ENCODE measurements at regions not wholly inside any gene's neighbourhood (a gene's known extent, or its start where the extent isn't known, plus 50 kb on each side); places are given as distances from the start of the nearest gene placed in this dataset.

DNA sequence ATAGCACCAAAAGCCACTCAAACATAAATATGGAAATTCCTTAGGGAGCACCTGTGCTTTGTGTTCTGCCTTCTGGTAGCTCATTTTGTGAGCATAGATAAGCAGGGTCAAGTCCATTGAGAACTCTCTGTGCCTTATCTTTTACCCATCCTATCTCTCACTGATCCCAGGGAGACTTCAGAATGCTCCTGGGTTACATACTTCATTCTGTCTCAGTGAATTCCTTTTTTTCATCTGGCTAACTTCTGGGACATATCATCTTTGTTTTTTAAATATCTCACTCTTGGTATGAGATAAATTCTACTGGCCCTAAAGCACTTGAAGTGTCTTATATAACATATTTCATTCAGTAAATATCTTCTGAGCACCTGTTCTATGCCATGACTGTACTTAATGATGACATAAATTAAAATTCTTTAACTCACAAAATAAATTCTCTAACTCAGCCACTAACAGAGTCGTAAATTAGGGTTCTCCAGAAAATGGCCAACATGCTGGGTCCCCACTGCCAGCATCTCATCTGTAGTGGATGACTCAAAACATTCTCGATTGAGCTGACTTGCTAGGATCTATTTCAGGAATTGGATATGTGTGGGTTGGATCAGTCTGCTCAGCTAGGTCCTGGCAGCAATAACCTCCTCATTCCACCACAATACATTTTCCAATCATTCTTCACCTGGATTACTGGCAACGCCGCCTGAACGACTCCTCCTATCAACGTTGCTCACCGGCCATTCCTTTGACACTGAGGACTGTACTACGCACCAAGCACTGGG lies 170.2 kb downstream of the FOXO1 start:
- no TSS peak for BruUV-seq (replicated peaks)
- ChIA-PET POLR2A (interaction anchor here (1.0 to 1.7 kb wide), 2 partner anchors 10 to 12 kb away, joined by 3 to 4 read pairs; no protein-coding TSS in a partner anchor), CTCF (ENCODE audit: unreplicated experiment) (no interaction called here)
- Histone ChIP-seq H3K4me1 (ENCODE audit: insufficient read depth, low read length, poor library complexity, severe bottlenecking) (peaks cover 31% of the 10 kb centered on the region), H3K9me3 (ENCODE audit: low read length) (no peaks in the 10 kb centered on the region), H3K36me3 (ENCODE audit: insufficient read depth, low read length) (no peaks in the 10 kb centered on the region), H3K27ac (ENCODE audit: low read depth, low read length, poor library complexity, severe bottlenecking) (no peak overlapping the region), H3K79me2 (ENCODE audit: insufficient read depth, low read depth, low read length) (no peaks in the 10 kb centered on the region), H3K9me2 (ENCODE audit: insufficient read depth, low read length) (no peaks in the 10 kb centered on the region), H3K4me2 (ENCODE audit: low read length) (no peak overlapping the region), H4K20me1 (ENCODE audit: insufficient read depth, low read length) (no peaks in the 10 kb centered on the region), H3K4me3 (ENCODE audit: low read depth, low read length, poor library complexity, severe bottlenecking) (no peak overlapping the region), H2AFZ (ENCODE audit: low read length) (no peak overlapping the region)
- DNase-seq (ENCODE audit: low spot score): no peak
- TF ChIP-seq EZH2phosphoT487 (IDR thresholded peaks at IDR 0.05; ENCODE audit: borderline replicate concordance, low read depth, low read length): no peak
- TF ChIP-seq, protein P1, sequence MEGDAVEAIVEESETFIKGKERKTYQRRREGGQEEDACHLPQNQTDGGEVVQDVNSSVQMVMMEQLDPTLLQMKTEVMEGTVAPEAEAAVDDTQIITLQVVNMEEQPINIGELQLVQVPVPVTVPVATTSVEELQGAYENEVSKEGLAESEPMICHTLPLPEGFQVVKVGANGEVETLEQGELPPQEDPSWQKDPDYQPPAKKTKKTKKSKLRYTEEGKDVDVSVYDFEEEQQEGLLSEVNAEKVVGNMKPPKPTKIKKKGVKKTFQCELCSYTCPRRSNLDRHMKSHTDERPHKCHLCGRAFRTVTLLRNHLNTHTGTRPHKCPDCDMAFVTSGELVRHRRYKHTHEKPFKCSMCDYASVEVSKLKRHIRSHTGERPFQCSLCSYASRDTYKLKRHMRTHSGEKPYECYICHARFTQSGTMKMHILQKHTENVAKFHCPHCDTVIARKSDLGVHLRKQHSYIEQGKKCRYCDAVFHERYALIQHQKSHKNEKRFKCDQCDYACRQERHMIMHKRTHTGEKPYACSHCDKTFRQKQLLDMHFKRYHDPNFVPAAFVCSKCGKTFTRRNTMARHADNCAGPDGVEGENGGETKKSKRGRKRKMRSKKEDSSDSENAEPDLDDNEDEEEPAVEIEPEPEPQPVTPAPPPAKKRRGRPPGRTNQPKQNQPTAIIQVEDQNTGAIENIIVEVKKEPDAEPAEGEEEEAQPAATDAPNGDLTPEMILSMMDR (conservative IDR thresholded peaks at IDR 0.05; ENCODE audit: low read length): no peak
- intact Hi-C loops (cut with micrococcal nuclease; ENCODE audit: unreplicated experiment): no loop called here

DNA sequence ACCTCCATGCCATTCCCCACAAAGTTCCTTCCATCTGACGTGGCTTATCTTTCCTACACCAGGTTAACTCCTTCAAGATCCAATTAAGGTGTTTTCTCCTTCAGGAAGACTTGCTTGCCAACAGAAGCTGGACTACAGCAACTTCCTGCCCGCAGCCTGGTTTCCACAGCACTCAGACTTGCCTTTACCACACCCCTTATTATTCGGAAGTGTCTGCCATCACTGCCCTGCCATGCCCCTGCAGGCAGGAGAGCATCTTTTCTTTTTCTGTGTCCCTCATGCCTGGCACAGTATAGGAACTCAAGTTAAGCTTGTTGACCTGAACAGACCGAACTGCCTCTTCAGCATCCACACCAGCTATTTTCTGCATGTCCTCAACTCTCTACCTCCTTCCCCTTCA lies 168.0 kb downstream of the FOXO1 start:
- Histone ChIP-seq H3K36me3 (ENCODE audit: insufficient read depth, low read length) (no peaks in the 10 kb centered on the region), H4K20me1 (ENCODE audit: insufficient read depth, low read length) (no peaks in the 10 kb centered on the region), H3K4me3 (ENCODE audit: low read depth, low read length, poor library complexity, severe bottlenecking) (no peak overlapping the region), H2AFZ (ENCODE audit: low read length) (0 out of 2 replicates have a peak overlapping the region, but pooled peaks have one; percentile 0), H3K9me3 (ENCODE audit: low read length) (no peaks in the 10 kb centered on the region), H3K9me2 (ENCODE audit: insufficient read depth, low read length) (no peaks in the 10 kb centered on the region), H3K79me2 (ENCODE audit: insufficient read depth, low read depth, low read length) (no peaks in the 10 kb centered on the region), H3K4me2 (ENCODE audit: low read length) (no peak overlapping the region), H3K4me1 (ENCODE audit: insufficient read depth, low read length, poor library complexity, severe bottlenecking) (peaks cover 31% of the 10 kb centered on the region), H3K27ac (ENCODE audit: low read depth, low read length, poor library complexity, severe bottlenecking) (no peak overlapping the region)
- intact Hi-C loops (cut with micrococcal nuclease; ENCODE audit: unreplicated experiment): no loop called here
- ChIA-PET CTCF (ENCODE audit: unreplicated experiment) (interaction anchor here (0.5 kb wide), 1 partner anchor 92 kb away, joined by 3 read pairs; no protein-coding TSS in a partner anchor), POLR2A (no interaction called here)
- BruUV-seq (replicated peaks): no TSS peak
- DNase-seq (ENCODE audit: low spot score): no peak
- TF ChIP-seq EZH2phosphoT487 (IDR thresholded peaks at IDR 0.05; ENCODE audit: borderline replicate concordance, low read depth, low read length): no peak
- TF ChIP-seq, protein P1 (conservative IDR thresholded peaks at IDR 0.05; ENCODE audit: low read length): no peak

DNA sequence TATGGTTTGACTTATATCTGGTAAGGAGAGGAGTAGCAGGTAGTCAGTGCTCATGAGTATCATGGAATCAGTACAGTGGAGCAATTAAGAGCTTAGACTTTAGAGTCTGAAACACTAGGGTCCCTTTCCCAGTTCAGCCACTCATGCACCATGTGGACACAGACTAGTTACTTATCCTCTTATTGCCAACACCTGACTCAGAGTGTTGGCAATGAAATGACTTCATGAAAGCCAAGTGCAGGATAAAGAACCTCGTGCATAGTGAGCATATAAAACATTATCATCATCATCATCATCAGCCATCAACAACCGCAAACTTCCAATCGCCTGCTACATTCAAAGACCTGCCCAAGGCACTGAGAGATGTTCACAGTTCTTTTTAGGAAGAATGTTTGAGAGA lies 164.2 kb downstream of the FOXO1 start:
- no peak overlapping the region for H3K27ac ChIP-seq (ENCODE audit: low read depth, low read length, poor library complexity, severe bottlenecking)
- intact Hi-C loops (cut with micrococcal nuclease; ENCODE audit: unreplicated experiment): no loop called here
- POLR2A ChIA-PET: interaction anchor here (0.6 to 1.4 kb wide), 3 partner anchors 9 to 155 kb away, joined by 3 to 4 read pairs (median 3); no protein-coding TSS in a partner anchor
- H3K9me2 ChIP-seq (ENCODE audit: insufficient read depth, low read length): no peaks in the 10 kb centered on the region
- CTCF ChIA-PET (ENCODE audit: unreplicated experiment): no interaction called here
- no peak overlapping the region for H2AFZ ChIP-seq (ENCODE audit: low read length)
- no peaks in the 10 kb centered on the region for H4K20me1 ChIP-seq (ENCODE audit: insufficient read depth, low read length)
- TF ChIP-seq, protein P1 (conservative IDR thresholded peaks at IDR 0.05; ENCODE audit: low read length): no peak
- no peak for TF ChIP-seq EZH2phosphoT487 (IDR thresholded peaks at IDR 0.05; ENCODE audit: borderline replicate concordance, low read depth, low read length)
- H3K4me1 ChIP-seq (ENCODE audit: insufficient read depth, low read length, poor library complexity, severe bottlenecking): peaks cover 6% of the 10 kb centered on the region
- no peaks in the 10 kb centered on the region for H3K9me3 ChIP-seq (ENCODE audit: low read length)
- H3K79me2 ChIP-seq (ENCODE audit: insufficient read depth, low read depth, low read length): no peaks in the 10 kb centered on the region
- no peak for DNase-seq (ENCODE audit: low spot score)
- H3K4me3 ChIP-seq (ENCODE audit: low read depth, low read length, poor library complexity, severe bottlenecking): no peak overlapping the region
- BruUV-seq (replicated peaks): no TSS peak
- no peak overlapping the region for H3K4me2 ChIP-seq (ENCODE audit: low read length)
- no peaks in the 10 kb centered on the region for H3K36me3 ChIP-seq (ENCODE audit: insufficient read depth, low read length)
